ENCODE measurements at regions not wholly inside any gene's neighbourhood (a gene's known extent, or its start where the extent isn't known, plus 50 kb on each side); places are given as distances from the start of the nearest gene placed in this dataset.

- no peaks in the 10 kb centered on the region for H3K27me3 ChIP-seq (ENCODE audit: insufficient read depth)
- no peak for DNase-seq
- no peaks in the 10 kb centered on the region for H3F3A ChIP-seq (replicated peaks; ENCODE audit: insufficient read depth)
- H3K4me1 ChIP-seq (ENCODE audit: control insufficient read depth in 1 of 2, insufficient read depth in 2 of 2, low read depth in 1 of 2, low read length in 1 of 2), result peaks cover 0 to 11% of the 10 kb centered on the region in 2 experiments; a peak in 1 of 4 replicates
- no peaks in the 10 kb centered on the region for H4K20me1 ChIP-seq (ENCODE audit: insufficient read depth)
- CTCF ChIA-PET, result interaction anchor here (0.7 to 1.5 kb wide), 2 partner anchors 20 to 151 kb away, joined by 3 read pairs; no protein-coding TSS in a partner anchor
- POLR2A ChIA-PET, result no interaction called here
- WGBS (ENCODE audit: low lambda C conversion rate), result 91% methylated on average over 15 of the region's 15 CpGs
- no peaks in the 10 kb centered on the region for H3K36me3 ChIP-seq (replicated peaks in 1 of 2; ENCODE audit: control insufficient read depth in 1 of 2, insufficient read depth in 2 of 2, low read length in 1 of 2)
- H3K4me3 ChIP-seq (ENCODE audit: low read depth in 2 of 2, low read length in 1 of 2), result no peak overlapping the region
- H3K27ac ChIP-seq (ENCODE audit: low read depth in 2 of 2, low read length in 1 of 2), result no peak overlapping the region
- H3K9ac ChIP-seq, result no peak overlapping the region
- TF ChIP-seq GATA2 (CRISPR knock-in tag; IDR thresholded peaks at IDR 0.05) (no peak), MEF2A (IDR thresholded peaks at IDR 0.05; ENCODE audit: borderline replicate concordance, low read depth) (no peak), EP300 (IDR thresholded peaks at IDR 0.05; ENCODE audit: borderline replicate concordance in 1 of 2, low read depth in 1 of 2, low read length in 1 of 2) (no peak), SIN3A (IDR thresholded peaks at IDR 0.05; ENCODE audit: borderline replicate concordance, low read depth, low read length) (no peak), NRF1 (IDR thresholded peaks at IDR 0.05; ENCODE audit: low read depth, low read length) (no peak), POLR2AphosphoS5 (IDR thresholded peaks at IDR 0.05; ENCODE audit: low read depth, low read length) (no peak), PBX3 (IDR thresholded peaks at IDR 0.05) (no peak), RXRA (IDR thresholded peaks at IDR 0.05; ENCODE audit: borderline replicate concordance, low read depth) (no peak), TCF12 (IDR thresholded peaks at IDR 0.05) (no peak), FOSL2 (IDR thresholded peaks at IDR 0.05; ENCODE audit: borderline replicate concordance, low read depth) (no peak)
- TF ChIP-seq, protein P1, sequence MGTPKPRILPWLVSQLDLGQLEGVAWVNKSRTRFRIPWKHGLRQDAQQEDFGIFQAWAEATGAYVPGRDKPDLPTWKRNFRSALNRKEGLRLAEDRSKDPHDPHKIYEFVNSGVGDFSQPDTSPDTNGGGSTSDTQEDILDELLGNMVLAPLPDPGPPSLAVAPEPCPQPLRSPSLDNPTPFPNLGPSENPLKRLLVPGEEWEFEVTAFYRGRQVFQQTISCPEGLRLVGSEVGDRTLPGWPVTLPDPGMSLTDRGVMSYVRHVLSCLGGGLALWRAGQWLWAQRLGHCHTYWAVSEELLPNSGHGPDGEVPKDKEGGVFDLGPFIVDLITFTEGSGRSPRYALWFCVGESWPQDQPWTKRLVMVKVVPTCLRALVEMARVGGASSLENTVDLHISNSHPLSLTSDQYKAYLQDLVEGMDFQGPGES (IDR thresholded peaks at IDR 0.05; ENCODE audit: low read depth, low read length), result no peak
- TF ChIP-seq, protein P2, sequence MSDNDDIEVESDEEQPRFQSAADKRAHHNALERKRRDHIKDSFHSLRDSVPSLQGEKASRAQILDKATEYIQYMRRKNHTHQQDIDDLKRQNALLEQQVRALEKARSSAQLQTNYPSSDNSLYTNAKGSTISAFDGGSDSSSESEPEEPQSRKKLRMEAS (IDR thresholded peaks at IDR 0.05; ENCODE audit: low read depth), result no peak
- TF ChIP-seq, protein P3, sequence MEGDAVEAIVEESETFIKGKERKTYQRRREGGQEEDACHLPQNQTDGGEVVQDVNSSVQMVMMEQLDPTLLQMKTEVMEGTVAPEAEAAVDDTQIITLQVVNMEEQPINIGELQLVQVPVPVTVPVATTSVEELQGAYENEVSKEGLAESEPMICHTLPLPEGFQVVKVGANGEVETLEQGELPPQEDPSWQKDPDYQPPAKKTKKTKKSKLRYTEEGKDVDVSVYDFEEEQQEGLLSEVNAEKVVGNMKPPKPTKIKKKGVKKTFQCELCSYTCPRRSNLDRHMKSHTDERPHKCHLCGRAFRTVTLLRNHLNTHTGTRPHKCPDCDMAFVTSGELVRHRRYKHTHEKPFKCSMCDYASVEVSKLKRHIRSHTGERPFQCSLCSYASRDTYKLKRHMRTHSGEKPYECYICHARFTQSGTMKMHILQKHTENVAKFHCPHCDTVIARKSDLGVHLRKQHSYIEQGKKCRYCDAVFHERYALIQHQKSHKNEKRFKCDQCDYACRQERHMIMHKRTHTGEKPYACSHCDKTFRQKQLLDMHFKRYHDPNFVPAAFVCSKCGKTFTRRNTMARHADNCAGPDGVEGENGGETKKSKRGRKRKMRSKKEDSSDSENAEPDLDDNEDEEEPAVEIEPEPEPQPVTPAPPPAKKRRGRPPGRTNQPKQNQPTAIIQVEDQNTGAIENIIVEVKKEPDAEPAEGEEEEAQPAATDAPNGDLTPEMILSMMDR (IDR thresholded peaks at IDR 0.05), result no peak
- TF ChIP-seq, protein P4, sequence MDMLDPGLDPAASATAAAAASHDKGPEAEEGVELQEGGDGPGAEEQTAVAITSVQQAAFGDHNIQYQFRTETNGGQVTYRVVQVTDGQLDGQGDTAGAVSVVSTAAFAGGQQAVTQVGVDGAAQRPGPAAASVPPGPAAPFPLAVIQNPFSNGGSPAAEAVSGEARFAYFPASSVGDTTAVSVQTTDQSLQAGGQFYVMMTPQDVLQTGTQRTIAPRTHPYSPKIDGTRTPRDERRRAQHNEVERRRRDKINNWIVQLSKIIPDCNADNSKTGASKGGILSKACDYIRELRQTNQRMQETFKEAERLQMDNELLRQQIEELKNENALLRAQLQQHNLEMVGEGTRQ (IDR thresholded peaks at IDR 0.05; ENCODE audit: borderline replicate concordance, low read depth, low read length), result no peak
- H3K79me2 ChIP-seq (ENCODE audit: insufficient read depth), result no peaks in the 10 kb centered on the region
- H3K9me2 ChIP-seq, result no peaks in the 10 kb centered on the region
- H2AFZ ChIP-seq (ENCODE audit: low read depth), result no peak overlapping the region
- H3K9me3 ChIP-seq, result no peaks in the 10 kb centered on the region
- H3K4me2 ChIP-seq, result no peak overlapping the region
Observed at GRCh38 chr9:129473523-129474244, 147.2 kb downstream of the C9orf50 start.
